Mesothelial cell of epicardium (in vitro differentiated cells): ENCODE measurements at regions not wholly inside any gene's neighbourhood (a gene's known extent, or its start where the extent isn't known, plus 50 kb on each side); places are given as distances from the start of the nearest gene placed in this dataset.

Source experiments
- DNase-seq, 2 experiments: peaks; one replicate each; pipeline ENCODE4 v3.0.0; 2021; ENCODE audit warnings: low spot score in 2 of 2; ENCODE audit not compliant: unreplicated experiment in 2 of 2
- H3K27ac Mint-ChIP-seq: 2 replicates; pipeline ENCODE4 v1.8.0; 2021; ENCODE audit warnings: mixed read lengths
- H3K27me3 Mint-ChIP-seq: 2 replicates; pipeline ENCODE4 v1.8.0; 2021; ENCODE audit warnings: low read depth, mixed read lengths
- H3K36me3 Mint-ChIP-seq: 2 replicates; pipeline ENCODE4 v1.8.0; 2021; ENCODE audit warnings: mixed read lengths
- H3K4me1 Mint-ChIP-seq: 2 replicates; pipeline ENCODE4 v1.8.0; 2021; ENCODE audit warnings: mixed read lengths
- H3K4me3 Mint-ChIP-seq: 2 replicates; pipeline ENCODE4 v1.8.0; 2021; ENCODE audit warnings: mild to moderate bottlenecking, moderate library complexity, mixed read lengths
- H3K9me3 Mint-ChIP-seq: 2 replicates; pipeline ENCODE4 v1.8.0; 2021; ENCODE audit warnings: mixed read lengths
- CTCF ChIP-seq: fragments of 200-600 bp; sonication (generic); IDR thresholded peaks from one replicate; pipeline ENCODE4 v1.5.0; 2021; ENCODE audit warnings: antibody characterized with exemption; ENCODE audit not compliant: unreplicated experiment

GRCh38 chr14:84064316-84065125, 1465.4 kb upstream of the FLRT2 start:
- TF ChIP-seq CTCF, result no peak
- H3K4me1 Mint-ChIP-seq, result peaks cover 41% of the 10 kb centered on the region
- H3K9me3 Mint-ChIP-seq, result peaks cover 14% of the 10 kb centered on the region
- H3K27ac Mint-ChIP-seq, result peak overlapping the region; percentile 92
- DNase-seq, result no peak
- peaks cover 1% of the 10 kb centered on the region for H3K36me3 Mint-ChIP-seq
- no peak overlapping the region for H3K4me3 Mint-ChIP-seq
- H3K27me3 Mint-ChIP-seq, result no peaks in the 10 kb centered on the region

GRCh38 chr14:84065811-84066210, 1464.1 kb upstream of the FLRT2 start:
- Mint-ChIP-seq H3K9me3 (peaks cover 14% of the 10 kb centered on the region), H3K4me3 (no peak overlapping the region), H3K36me3 (peaks cover 1% of the 10 kb centered on the region), H3K27ac (peak overlapping the region; percentile 47), H3K27me3 (no peaks in the 10 kb centered on the region), H3K4me1 (peaks cover 36% of the 10 kb centered on the region)
- no peak for DNase-seq
- TF ChIP-seq CTCF, result no peak

- no peak for DNase-seq
- Mint-ChIP-seq H3K9me3 (peaks cover 8% of the 10 kb centered on the region), H3K27me3 (no peaks in the 10 kb centered on the region), H3K4me1 (peaks cover 38% of the 10 kb centered on the region), H3K36me3 (no peaks in the 10 kb centered on the region), H3K4me3 (no peak overlapping the region), H3K27ac (peak overlapping the region; percentile 21)
- TF ChIP-seq CTCF, result no peak
Measured at GRCh38 chr14:84068288-84068687, 1461.7 kb upstream of the FLRT2 start.

- no peaks in the 10 kb centered on the region for H3K36me3 Mint-ChIP-seq
- H3K4me1 Mint-ChIP-seq, result peaks cover 24% of the 10 kb centered on the region
- H3K4me3 Mint-ChIP-seq, result no peak overlapping the region
- no peak overlapping the region for H3K27ac Mint-ChIP-seq
- no peak for DNase-seq
- TF ChIP-seq CTCF, result no peak
- H3K9me3 Mint-ChIP-seq, result peaks cover 8% of the 10 kb centered on the region
- no peaks in the 10 kb centered on the region for H3K27me3 Mint-ChIP-seq
Measured at GRCh38 chr14:84071061-84071460, 1458.9 kb upstream of the FLRT2 start.

GRCh38 chr14:84074626-84075025, 1455.3 kb upstream of the FLRT2 start:
- TF ChIP-seq CTCF, result no peak
- Mint-ChIP-seq H3K27ac (no peak overlapping the region), H3K27me3 (no peaks in the 10 kb centered on the region), H3K4me1 (peaks cover 15% of the 10 kb centered on the region), H3K36me3 (no peaks in the 10 kb centered on the region), H3K4me3 (no peak overlapping the region), H3K9me3 (peaks cover 5% of the 10 kb centered on the region)
- no peak for DNase-seq
